Neuronal stem cell (in vitro differentiated cells): ENCODE measurements at regions not wholly inside any gene's neighbourhood (a gene's known extent, or its start where the extent isn't known, plus 50 kb on each side); places are given as distances from the start of the nearest gene placed in this dataset.

Experiments
- DNase-seq: peaks from one replicate; pipeline ENCODE4 v3.0.0-alpha.2; 2013; ENCODE audit warnings: low spot score
- H2AFZ ChIP-seq: one replicate; pipeline ENCODE4 v1.6.1; 2013; ENCODE audit warnings: mild to moderate bottlenecking, low read length, inconsistent platforms
- H2AK5ac ChIP-seq: 2 replicates; pipeline ENCODE4 v1.6.1; 2013; ENCODE audit warnings: low read depth, mild to moderate bottlenecking, inconsistent platforms, low read length, moderate library complexity, mixed read lengths
- H2BK120ac ChIP-seq: 2 replicates; pipeline ENCODE4 v1.6.1; 2013; ENCODE audit warnings: low read depth, mild to moderate bottlenecking, inconsistent platforms, low read length, moderate library complexity, mixed read lengths
- H2BK12ac ChIP-seq: one replicate; pipeline ENCODE4 v1.6.1; 2013; ENCODE audit warnings: low read length, inconsistent platforms
- H2BK15ac ChIP-seq: 2 replicates; pipeline ENCODE4 v1.6.1; 2013; ENCODE audit warnings: mild to moderate bottlenecking, low read length, inconsistent platforms, mixed read lengths
- H2BK5ac ChIP-seq: one replicate; pipeline ENCODE4 v1.6.1; 2013; ENCODE audit warnings: inconsistent platforms, mild to moderate bottlenecking, low read length, moderate library complexity
- H3K14ac ChIP-seq: one replicate; pipeline ENCODE4 v1.6.1; 2013; ENCODE audit warnings: low read length, inconsistent platforms
- H3K18ac ChIP-seq: 2 replicates; pipeline ENCODE4 v1.6.1; 2013; ENCODE audit warnings: low read length, inconsistent platforms
- H3K23ac ChIP-seq: 2 replicates; pipeline ENCODE4 v1.6.1; 2013; ENCODE audit warnings: low read depth, mild to moderate bottlenecking, mixed read lengths, low read length, inconsistent platforms; ENCODE audit not compliant: poor library complexity
- H3K27ac ChIP-seq: replicated peaks from 3 replicates; pipeline ENCODE4 v1.5.1; 2013; ENCODE audit warnings: low read length, inconsistent platforms
- H3K27me3 ChIP-seq, 3 experiments: 2 replicates each; pipeline ENCODE4 v1.6.1; 2013; ENCODE audit warnings: low read length in 3 of 3, mild to moderate bottlenecking in 2 of 3, inconsistent platforms in 1 of 3, low read depth in 1 of 3, mixed read lengths in 1 of 3, moderate library complexity in 1 of 3; ENCODE audit not compliant: control insufficient read depth in 3 of 3, insufficient read depth in 3 of 3
- H3K36me3 ChIP-seq, 2 donors: replicated peaks in 1 of 2; 2 replicates each; pipeline ENCODE4 v1.6.1; 2013; ENCODE audit warnings: low read length in 2 of 2; ENCODE audit not compliant: control insufficient read depth in 2 of 2, insufficient read depth in 2 of 2
- H3K4ac ChIP-seq: 2 replicates; pipeline ENCODE4 v1.6.1; 2013; ENCODE audit warnings: inconsistent platforms, mild to moderate bottlenecking, low read length, moderate library complexity
- H3K4me1 ChIP-seq, 2 donors: 1 replicate in 1 of 2; 2 replicates in 1 of 2; pipeline ENCODE4 v1.6.1; 2013; ENCODE audit warnings: low read length in 2 of 2, low read depth in 1 of 2; ENCODE audit not compliant: control insufficient read depth in 2 of 2, insufficient read depth in 1 of 2
- H3K4me2 ChIP-seq: one replicate; pipeline ENCODE4 v1.6.1; 2013; ENCODE audit warnings: mild to moderate bottlenecking, low read length, inconsistent platforms; ENCODE audit not compliant: insufficient read depth, poor library complexity, severe bottlenecking
- H3K4me3 ChIP-seq, 2 donors: 2 replicates each; pipeline ENCODE4 v1.5.1; 2013; ENCODE audit warnings: low read length in 2 of 2, mild to moderate bottlenecking in 2 of 2, inconsistent platforms in 1 of 2, moderate library complexity in 1 of 2
- H3K79me1 ChIP-seq: one replicate; pipeline ENCODE4 v1.6.1; 2013; ENCODE audit warnings: low read depth, mild to moderate bottlenecking, inconsistent platforms, low read length, moderate library complexity
- H3K9ac ChIP-seq: one replicate; pipeline ENCODE4 v1.6.1; 2013; ENCODE audit warnings: mild to moderate bottlenecking, low read depth, low read length, inconsistent platforms; ENCODE audit not compliant: poor library complexity
- H3K9me3 ChIP-seq, 2 donors: replicated peaks in 1 of 2; 2 replicates each; pipeline versions ENCODE3 to v1.6.1; 2013; ENCODE audit warnings: low read length in 2 of 2, mild to moderate bottlenecking in 2 of 2, inconsistent platforms in 1 of 2, low read depth in 1 of 2, mixed read lengths in 1 of 2, moderate library complexity in 1 of 2; ENCODE audit not compliant: control insufficient read depth in 2 of 2, insufficient read depth in 1 of 2
- H4K8ac ChIP-seq: one replicate; pipeline ENCODE4 v1.6.1; 2013; ENCODE audit warnings: low read depth, mild to moderate bottlenecking, inconsistent platforms, low read length, moderate library complexity
- H4K91ac ChIP-seq: one replicate; pipeline ENCODE4 v1.6.1; 2013; ENCODE audit warnings: low read length, low read depth, mild to moderate bottlenecking, inconsistent platforms; ENCODE audit not compliant: poor library complexity
- whole genome bisulfite sequencing, 2 donors: extraction: QIAGEN DNeasy Blood & Tissue Kit; methylation state at CpG; one replicate each; pipeline ENCODE4 v1.1.7; 2013; ENCODE audit warnings: missing lambda C conversion rate in 2 of 2, mixed read lengths in 1 of 2; ENCODE audit not compliant: insufficient read length in 2 of 2, insufficient replicate concordance in 1 of 2; ENCODE audit errors: extremely low coverage in 2 of 2; 5-methylcytosine and 5-hydroxymethylcytosine counted together

- no peak for DNase-seq
- Histone ChIP-seq H3K14ac (no peak overlapping the region), H3K4ac (no peak overlapping the region), H3K18ac (no peak overlapping the region), H2AK5ac (no peak overlapping the region), H3K4me3 (no peak overlapping the region), H4K91ac (no peak overlapping the region), H3K27me3 (no peaks in the 10 kb centered on the region), H3K79me1 (no peaks in the 10 kb centered on the region), H3K36me3 (no peaks in the 10 kb centered on the region), H2BK12ac (no peak overlapping the region), H2BK15ac (no peak overlapping the region), H3K27ac (no peak overlapping the region), H3K23ac (no peak overlapping the region), H3K4me2 (no peak overlapping the region), H3K9me3 (no peaks in the 10 kb centered on the region), H4K8ac (no peak overlapping the region), H2AFZ (no peak overlapping the region), H3K9ac (no peak overlapping the region), H2BK5ac (no peak overlapping the region), H3K4me1 (peaks cover 0 to 3% of the 10 kb centered on the region in 2 donors), H2BK120ac (no peak overlapping the region)
- no CpG with 5 or more reads among the region's 5 CpGs for WGBS, 2 donors
Measured at GRCh38 chr16:60636117-60636516, 1400.1 kb downstream of the CDH8 start.

GRCh38 chr16:60635548-60635947 is 1400.7 kb downstream of the CDH8 start:
- no peak overlapping the region for H2BK120ac ChIP-seq
- no peaks in the 10 kb centered on the region for H3K79me1 ChIP-seq
- H3K4me1 ChIP-seq, result peaks cover 0 to 3% of the 10 kb centered on the region in 2 donors
- no peak overlapping the region for H2BK15ac ChIP-seq
- H3K9me3 ChIP-seq, result peaks cover 0 to 2% of the 10 kb centered on the region in 2 donors
- no peak overlapping the region for H3K23ac ChIP-seq
- H2BK12ac ChIP-seq, result no peak overlapping the region
- H3K4me2 ChIP-seq, result no peak overlapping the region
- H2BK5ac ChIP-seq, result no peak overlapping the region
- H4K91ac ChIP-seq, result no peak overlapping the region
- H2AK5ac ChIP-seq, result no peak overlapping the region
- no CpG with 5 or more reads among the region's 1 CpG for WGBS, 2 donors
- H3K9ac ChIP-seq, result no peak overlapping the region
- no peak overlapping the region for H3K18ac ChIP-seq
- no peak for DNase-seq
- no peaks in the 10 kb centered on the region for H3K36me3 ChIP-seq
- no peak overlapping the region for H3K4ac ChIP-seq
- no peak overlapping the region for H3K27ac ChIP-seq
- H4K8ac ChIP-seq, result no peak overlapping the region
- no peaks in the 10 kb centered on the region for H3K27me3 ChIP-seq
- no peak overlapping the region for H2AFZ ChIP-seq
- H3K4me3 ChIP-seq, result no peak overlapping the region
- H3K14ac ChIP-seq, result no peak overlapping the region

GRCh38 chr16:60611844-60612243 is 1424.4 kb downstream of the CDH8 start:
- Histone ChIP-seq H3K79me1 (no peaks in the 10 kb centered on the region), H2BK12ac (no peak overlapping the region), H2AK5ac (no peak overlapping the region), H4K91ac (no peak overlapping the region), H3K4ac (no peak overlapping the region), H2BK15ac (no peak overlapping the region), H3K18ac (no peak overlapping the region), H2BK120ac (no peak overlapping the region), H3K27me3 (no peaks in the 10 kb centered on the region), H3K4me3 (no peak overlapping the region), H3K36me3 (no peaks in the 10 kb centered on the region), H3K4me1 (no peaks in the 10 kb centered on the region), H4K8ac (no peak overlapping the region), H3K9ac (no peak overlapping the region), H3K4me2 (no peak overlapping the region), H2BK5ac (no peak overlapping the region), H3K27ac (no peak overlapping the region), H3K14ac (no peak overlapping the region), H3K23ac (no peak overlapping the region), H3K9me3 (no peaks in the 10 kb centered on the region), H2AFZ (no peak overlapping the region)
- DNase-seq, result no peak

GRCh38 chr16:60608971-60609370 is 1427.3 kb downstream of the CDH8 start:
- no peaks in the 10 kb centered on the region for H3K4me1 ChIP-seq
- H2BK5ac ChIP-seq, result no peak overlapping the region
- no peak overlapping the region for H3K18ac ChIP-seq
- no peak overlapping the region for H3K4me2 ChIP-seq
- DNase-seq, result no peak
- no peaks in the 10 kb centered on the region for H3K36me3 ChIP-seq
- no peak overlapping the region for H2BK12ac ChIP-seq
- no peak overlapping the region for H4K8ac ChIP-seq
- no peaks in the 10 kb centered on the region for H3K9me3 ChIP-seq
- H4K91ac ChIP-seq, result no peak overlapping the region
- H2AK5ac ChIP-seq, result no peak overlapping the region
- H2BK120ac ChIP-seq, result no peak overlapping the region
- no peak overlapping the region for H2BK15ac ChIP-seq
- WGBS, 2 donors, result no CpG with 5 or more reads among the region's 2 CpGs
- H3K14ac ChIP-seq, result no peak overlapping the region
- H3K27me3 ChIP-seq, result no peaks in the 10 kb centered on the region
- no peaks in the 10 kb centered on the region for H3K79me1 ChIP-seq
- H3K27ac ChIP-seq, result no peak overlapping the region
- no peak overlapping the region for H3K23ac ChIP-seq
- H3K4ac ChIP-seq, result no peak overlapping the region
- H3K4me3 ChIP-seq, result no peak overlapping the region
- H3K9ac ChIP-seq, result no peak overlapping the region
- no peak overlapping the region for H2AFZ ChIP-seq
